Glutamatergic neuron (in vitro differentiated cells): ENCODE measurements at regions not wholly inside any gene's neighbourhood (a gene's known extent, or its start where the extent isn't known, plus 50 kb on each side); places are given as distances from the start of the nearest gene placed in this dataset.

ENCODE experiments used
- DNase-seq: peaks from one replicate; pipeline ENCODE4 v3.0.0; 2022
- H3K27ac Mint-ChIP-seq: one replicate; pipeline ENCODE4 v1.8.0; 2020; ENCODE audit warnings: mild to moderate bottlenecking, mixed read lengths, inconsistent platforms; ENCODE audit not compliant: unreplicated experiment
- H3K27me3 Mint-ChIP-seq: one replicate; pipeline ENCODE4 v1.8.0; 2020; ENCODE audit warnings: mild to moderate bottlenecking, moderate library complexity, mixed read lengths, inconsistent platforms; ENCODE audit not compliant: unreplicated experiment
- H3K36me3 Mint-ChIP-seq: one replicate; pipeline ENCODE4 v1.8.0; 2020; ENCODE audit warnings: mild to moderate bottlenecking, mixed read lengths, inconsistent platforms; ENCODE audit not compliant: unreplicated experiment
- H3K4me1 Mint-ChIP-seq: one replicate; pipeline ENCODE4 v1.8.0; 2020; ENCODE audit warnings: mild to moderate bottlenecking, low read depth, mixed read lengths, inconsistent platforms; ENCODE audit not compliant: unreplicated experiment
- H3K4me3 Mint-ChIP-seq: one replicate; pipeline ENCODE4 v1.8.0; 2020; ENCODE audit warnings: mild to moderate bottlenecking, mixed read lengths, inconsistent platforms; ENCODE audit not compliant: unreplicated experiment
- H3K9me3 Mint-ChIP-seq: one replicate; pipeline ENCODE4 v1.8.0; 2020; ENCODE audit warnings: mild to moderate bottlenecking, moderate library complexity, mixed read lengths, inconsistent platforms; ENCODE audit not compliant: unreplicated experiment
- TF ChIP-seq, protein P1 (sequence below): fragments of 200-600 bp; sonication (generic); IDR thresholded peaks from one replicate; pipeline ENCODE4 v1.5.0; 2021; ENCODE audit not compliant: partially characterized antibody, unreplicated experiment

DNA sequence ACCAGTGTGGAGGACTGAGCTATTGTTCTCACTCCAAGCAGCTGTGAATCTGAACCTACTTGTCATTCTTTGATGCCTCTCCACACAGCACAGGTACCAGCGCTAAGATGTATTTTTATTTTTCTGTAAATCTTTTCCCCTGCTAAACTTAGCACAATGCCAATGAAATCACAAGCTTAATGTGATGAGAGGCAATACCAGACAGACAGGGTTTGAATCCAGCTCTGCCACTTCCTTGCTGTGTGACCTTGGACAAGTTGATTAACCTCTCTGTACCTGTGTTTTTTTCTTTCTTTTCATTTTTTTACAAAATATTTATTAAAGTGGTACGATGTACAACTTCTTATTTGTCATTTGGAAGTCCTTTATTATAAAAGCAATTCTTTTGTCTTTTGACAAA, 757.6 kb downstream of the MED13L start:
- Mint-ChIP-seq H3K4me1 (no peaks in the 10 kb centered on the region), H3K36me3 (peaks cover 7% of the 10 kb centered on the region), H3K27ac (no peak overlapping the region), H3K27me3 (no peaks in the 10 kb centered on the region), H3K9me3 (peaks cover 2% of the 10 kb centered on the region), H3K4me3 (no peak overlapping the region)
- no peak for DNase-seq
- TF ChIP-seq, protein P1, sequence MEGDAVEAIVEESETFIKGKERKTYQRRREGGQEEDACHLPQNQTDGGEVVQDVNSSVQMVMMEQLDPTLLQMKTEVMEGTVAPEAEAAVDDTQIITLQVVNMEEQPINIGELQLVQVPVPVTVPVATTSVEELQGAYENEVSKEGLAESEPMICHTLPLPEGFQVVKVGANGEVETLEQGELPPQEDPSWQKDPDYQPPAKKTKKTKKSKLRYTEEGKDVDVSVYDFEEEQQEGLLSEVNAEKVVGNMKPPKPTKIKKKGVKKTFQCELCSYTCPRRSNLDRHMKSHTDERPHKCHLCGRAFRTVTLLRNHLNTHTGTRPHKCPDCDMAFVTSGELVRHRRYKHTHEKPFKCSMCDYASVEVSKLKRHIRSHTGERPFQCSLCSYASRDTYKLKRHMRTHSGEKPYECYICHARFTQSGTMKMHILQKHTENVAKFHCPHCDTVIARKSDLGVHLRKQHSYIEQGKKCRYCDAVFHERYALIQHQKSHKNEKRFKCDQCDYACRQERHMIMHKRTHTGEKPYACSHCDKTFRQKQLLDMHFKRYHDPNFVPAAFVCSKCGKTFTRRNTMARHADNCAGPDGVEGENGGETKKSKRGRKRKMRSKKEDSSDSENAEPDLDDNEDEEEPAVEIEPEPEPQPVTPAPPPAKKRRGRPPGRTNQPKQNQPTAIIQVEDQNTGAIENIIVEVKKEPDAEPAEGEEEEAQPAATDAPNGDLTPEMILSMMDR, result no peak

DNA sequence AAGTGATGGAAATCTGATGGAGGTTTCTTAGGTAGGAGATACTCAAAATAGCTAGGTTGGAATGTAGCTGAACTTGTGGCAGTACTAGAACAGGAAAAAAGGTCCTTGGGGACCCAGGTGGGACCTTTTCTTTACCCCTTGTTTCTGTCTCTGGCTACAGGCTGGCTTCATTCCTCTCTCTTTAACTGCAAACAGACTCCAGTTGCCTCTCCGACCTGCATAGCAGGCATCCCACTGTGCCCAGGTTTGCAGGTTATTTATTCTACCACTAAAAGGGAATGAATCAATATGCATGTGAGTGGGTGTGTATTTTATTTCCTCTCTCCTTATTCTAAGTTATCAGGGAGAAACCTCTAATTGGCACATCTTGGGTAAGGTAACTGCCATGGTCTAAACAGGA, 758.1 kb downstream of the MED13L start:
- Mint-ChIP-seq H3K27ac (no peak overlapping the region), H3K36me3 (peaks cover 7% of the 10 kb centered on the region), H3K4me1 (no peaks in the 10 kb centered on the region), H3K4me3 (no peak overlapping the region), H3K27me3 (peaks cover 4% of the 10 kb centered on the region), H3K9me3 (peaks cover 2% of the 10 kb centered on the region)
- DNase-seq, result no peak
- TF ChIP-seq, protein P1, result no peak

DNA sequence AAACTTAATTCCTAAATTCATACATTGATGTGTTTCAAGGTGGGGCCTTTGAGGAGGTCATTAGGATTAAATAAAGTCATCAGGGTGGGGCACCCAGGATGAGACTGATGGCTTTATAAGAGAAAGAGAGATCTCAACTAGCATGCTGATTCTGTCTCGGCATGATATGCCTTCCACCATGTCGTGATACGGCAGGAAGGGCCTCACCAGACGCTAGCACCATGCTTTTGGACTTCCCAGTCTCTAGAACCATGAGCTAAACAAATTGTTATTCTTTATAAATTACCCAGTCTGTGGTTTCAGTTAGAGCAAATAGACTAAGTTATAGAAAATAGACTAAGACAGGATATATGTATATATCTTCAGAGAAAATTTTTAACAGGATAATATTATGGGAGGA, 759.6 kb downstream of the MED13L start:
- Mint-ChIP-seq H3K36me3 (peaks cover 12% of the 10 kb centered on the region), H3K9me3 (peaks cover 4% of the 10 kb centered on the region), H3K27ac (no peak overlapping the region), H3K4me1 (no peaks in the 10 kb centered on the region), H3K4me3 (no peak overlapping the region), H3K27me3 (peaks cover 5% of the 10 kb centered on the region)
- no peak for DNase-seq
- TF ChIP-seq, protein P1, result no peak

DNA sequence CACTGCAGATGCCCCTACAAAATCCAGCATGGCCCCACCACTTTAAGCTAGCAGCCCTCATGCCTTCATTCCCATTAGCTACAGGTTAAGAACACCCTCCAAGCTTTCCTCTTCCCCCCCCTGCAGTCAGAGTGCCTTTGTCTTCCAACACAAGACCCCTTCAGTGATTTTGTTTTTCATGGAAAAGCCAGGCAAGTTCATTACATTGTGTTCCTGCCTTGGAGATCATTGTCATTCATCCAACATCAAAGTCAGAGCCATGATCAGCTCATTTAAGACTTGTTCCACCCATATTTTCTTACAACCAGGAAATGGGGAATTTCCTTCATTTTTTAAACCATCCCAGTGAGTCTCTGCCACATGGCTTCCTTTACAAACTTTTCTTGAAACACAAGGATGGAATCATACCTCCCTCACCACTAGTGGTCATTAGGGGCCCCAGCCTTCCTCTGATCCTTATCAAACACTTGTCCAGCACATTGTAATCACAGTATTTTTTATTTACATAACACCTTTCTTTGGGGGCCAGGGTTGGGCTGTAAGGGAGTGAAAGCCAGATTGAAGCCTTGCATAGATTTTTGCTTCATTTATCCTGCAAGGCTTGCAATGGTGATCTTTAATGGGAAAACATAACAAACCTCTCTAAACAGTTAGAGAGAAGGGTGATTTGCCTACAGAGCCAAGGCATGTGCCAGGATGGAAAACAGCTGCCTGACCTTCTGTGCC, 765.3 kb downstream of the MED13L start:
- no peak overlapping the region for H3K27ac Mint-ChIP-seq

DNA sequence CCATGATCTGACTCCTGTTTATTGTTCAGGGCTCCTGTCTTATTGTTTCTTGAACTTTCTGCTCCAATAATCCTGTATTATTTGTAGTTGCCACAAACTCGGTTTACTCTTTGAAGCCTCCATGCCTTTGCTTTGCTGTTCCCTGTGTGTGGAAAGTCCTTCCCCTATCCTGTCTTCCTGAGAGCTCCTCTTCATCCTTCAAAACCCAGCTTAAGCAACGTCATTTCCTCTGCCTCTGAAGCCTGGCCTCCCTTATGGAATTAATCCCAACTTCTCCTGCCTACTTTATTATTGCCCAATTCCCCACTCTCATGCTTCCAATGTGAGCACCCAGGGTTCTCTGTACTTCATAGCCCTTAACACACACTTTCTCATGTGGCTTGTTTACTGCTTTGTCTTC, 766.2 kb downstream of the MED13L start:
- Mint-ChIP-seq H3K4me3 (no peak overlapping the region), H3K4me1 (no peaks in the 10 kb centered on the region), H3K9me3 (peaks cover 4% of the 10 kb centered on the region), H3K27ac (no peak overlapping the region), H3K36me3 (peaks cover 12% of the 10 kb centered on the region), H3K27me3 (peaks cover 8% of the 10 kb centered on the region)
- TF ChIP-seq, protein P1, result no peak
- no peak for DNase-seq

More for the DNA sequence above, 765.3 kb downstream of the MED13L start:
- H3K4me3 Mint-ChIP-seq, result no peak overlapping the region
- TF ChIP-seq, protein P1, result no peak
- H3K36me3 Mint-ChIP-seq, result peaks cover 12% of the 10 kb centered on the region
- H3K27me3 Mint-ChIP-seq, result peaks cover 8% of the 10 kb centered on the region
- H3K9me3 Mint-ChIP-seq, result peaks cover 4% of the 10 kb centered on the region
- no peaks in the 10 kb centered on the region for H3K4me1 Mint-ChIP-seq
- no peak for DNase-seq
